CD14-positive monocyte (primary cell): ENCODE measurements at regions not wholly inside any gene's neighbourhood (a gene's known extent, or its start where the extent isn't known, plus 50 kb on each side); places are given as distances from the start of the nearest gene placed in this dataset.
A peak's percentile ranks its signal among the peaks of the same experiment; 100 is the strongest.

ENCODE experiments used
- DNase-seq, 3 donors: peaks; one replicate each; pipeline ENCODE4 v3.0.0-alpha.2; 2011 to 2022
- H2AFZ ChIP-seq: 2 replicates; pipeline ENCODE4 v1.6.0; 2012; ENCODE audit warnings: mild to moderate bottlenecking, low read depth, low read length, inconsistent platforms; ENCODE audit not compliant: insufficient read depth, poor library complexity, severe bottlenecking
- H3K27ac ChIP-seq, 2 donors: 1 replicate in 1 of 2; 2 replicates in 1 of 2; pipeline ENCODE4 v1.5.1; 2012 to 2013; ENCODE audit warnings: low read length in 2 of 2, control low read depth in 1 of 2, inconsistent platforms in 1 of 2, low read depth in 1 of 2, mild to moderate bottlenecking in 1 of 2
- H3K27me3 ChIP-seq, 2 donors: one replicate each; pipeline versions ENCODE4 v1.6.0 to v1.6.1; 2011 to 2013; ENCODE audit warnings: low read length in 2 of 2; ENCODE audit not compliant: control insufficient read depth in 2 of 2, insufficient read depth in 2 of 2
- H3K36me3 ChIP-seq, 2 donors: replicated peaks in 1 of 2; 1 replicate in 1 of 2; 2 replicates in 1 of 2; pipeline versions ENCODE4 v1.5.1 to v1.6.1; 2012 to 2013; ENCODE audit warnings: low read length in 2 of 2, control low read depth in 1 of 2, inconsistent platforms in 1 of 2, mild to moderate bottlenecking in 1 of 2; ENCODE audit not compliant: insufficient read depth in 2 of 2, control insufficient read depth in 1 of 2
- H3K4me1 ChIP-seq, 2 donors: 1 replicate in 1 of 2; 2 replicates in 1 of 2; pipeline versions ENCODE4 v1.5.1 to v1.6.1; 2012 to 2013; ENCODE audit warnings: low read length in 2 of 2, control low read depth in 1 of 2, inconsistent platforms in 1 of 2, mild to moderate bottlenecking in 1 of 2, moderate library complexity in 1 of 2; ENCODE audit not compliant: insufficient read depth in 2 of 2, control insufficient read depth in 1 of 2
- H3K4me2 ChIP-seq: replicated peaks from 2 replicates; pipeline ENCODE3; 2012; ENCODE audit warnings: low read length, moderate library complexity, mild to moderate bottlenecking; ENCODE audit not compliant: poor library complexity, severe bottlenecking; ENCODE audit errors: extremely low read depth
- H3K4me3 ChIP-seq, 3 experiments: fragments of 200-600 bp in 1 of 3; sonication (generic) in 1 of 3; replicated peaks in 1 of 3; 1 replicate in 2 of 3; 2 replicates in 1 of 3; pipeline ENCODE4 v1.5.1; 2011 to 2013; ENCODE audit warnings: low read length in 3 of 3, mild to moderate bottlenecking in 3 of 3, control low read depth in 2 of 3, low read depth in 2 of 3, inconsistent platforms in 1 of 3, moderate library complexity in 1 of 3
- H3K79me2 ChIP-seq: 2 replicates; pipeline ENCODE4 v1.6.0; 2012; ENCODE audit warnings: mild to moderate bottlenecking, control low read depth, inconsistent platforms, low read length, moderate library complexity; ENCODE audit not compliant: insufficient read depth
- H3K9ac ChIP-seq: 2 replicates; pipeline ENCODE4 v1.6.0; 2017; ENCODE audit warnings: low read length, mild to moderate bottlenecking; ENCODE audit not compliant: insufficient read depth, poor library complexity, severe bottlenecking
- H3K9me3 ChIP-seq, 2 donors: replicated peaks in 1 of 2; 1 replicate in 1 of 2; 2 replicates in 1 of 2; pipeline versions ENCODE4 v1.5.1 to v1.6.1; 2012 to 2013; ENCODE audit warnings: low read length in 2 of 2, control low read depth in 1 of 2; ENCODE audit not compliant: control insufficient read depth in 1 of 2, insufficient read depth in 1 of 2
- H4K20me1 ChIP-seq: 2 replicates; pipeline ENCODE4 v1.6.0; 2012; ENCODE audit warnings: mild to moderate bottlenecking, low read length, control low read depth, moderate library complexity; ENCODE audit not compliant: insufficient read depth
- H3K27ac Mint-ChIP-seq, 7 donors: one replicate each; pipeline ENCODE4 v1.8.0; 2020; ENCODE audit warnings: mild to moderate bottlenecking in 7 of 7, mixed read lengths in 7 of 7, moderate library complexity in 6 of 7, inconsistent platforms in 2 of 7
- H3K27me3 Mint-ChIP-seq, 3 donors: one replicate each; pipeline ENCODE4 v1.8.0; 2021 to 2022; ENCODE audit warnings: low read depth in 3 of 3, mild to moderate bottlenecking in 3 of 3, mixed read lengths in 3 of 3, moderate library complexity in 3 of 3, inconsistent platforms in 1 of 3
- H3K36me3 Mint-ChIP-seq, 2 donors: one replicate each; pipeline ENCODE4 v1.8.0; 2020; ENCODE audit warnings: mixed read lengths in 2 of 2, inconsistent platforms in 1 of 2, mild to moderate bottlenecking in 1 of 2
- H3K4me1 Mint-ChIP-seq: one replicate; pipeline ENCODE4 v1.8.0; 2020; ENCODE audit warnings: mild to moderate bottlenecking, mixed read lengths
- H3K4me3 Mint-ChIP-seq, 2 donors: one replicate each; pipeline ENCODE4 v1.8.0; 2020; ENCODE audit warnings: mild to moderate bottlenecking in 2 of 2, mixed read lengths in 2 of 2, moderate library complexity in 1 of 2
- H3K9me3 Mint-ChIP-seq, 7 donors: one replicate each; pipeline ENCODE4 v1.8.0; 2020 to 2022; ENCODE audit warnings: mixed read lengths in 7 of 7, mild to moderate bottlenecking in 6 of 7, moderate library complexity in 6 of 7, inconsistent platforms in 2 of 7
- WGBS: methylation state at CpG from one replicate; pipeline ENCODE4 v1.1.5; 2013; ENCODE audit warnings: missing lambda C conversion rate; ENCODE audit not compliant: insufficient coverage; 5-methylcytosine and 5-hydroxymethylcytosine counted together
- intact Hi-C, 2 donors: fragments of 100-400 bp; cut with micrococcal nuclease; formaldehyde crosslinking; loops; one replicate each; pipeline versions ENCODE4 v1.15.0 to v1.15.1; 2023
- TF ChIP-seq, protein P1 (sequence below): fragments of 200-600 bp; IDR thresholded peaks from one replicate; pipeline ENCODE4 v1.8.0; 2022; ENCODE audit warnings: antibody characterized with exemption, mild to moderate bottlenecking

DNA sequence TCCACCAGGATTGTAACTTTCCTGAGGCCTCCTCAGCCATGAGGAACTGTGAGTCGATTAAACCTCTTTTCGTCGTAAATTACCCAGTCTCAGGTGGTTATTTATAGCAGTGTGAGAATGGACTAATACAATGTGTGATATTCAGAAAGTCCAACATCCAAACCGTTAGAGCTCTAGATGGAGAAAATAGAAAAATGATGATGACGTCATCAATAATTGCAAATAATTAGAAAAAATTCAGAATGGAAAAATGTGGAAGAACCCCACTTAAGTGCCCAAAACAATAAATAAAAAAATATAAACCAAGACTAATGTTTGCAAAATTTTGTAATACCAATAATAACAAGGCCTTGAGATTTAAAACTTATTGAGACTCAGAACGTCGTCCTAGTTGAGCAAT is 103.0 kb upstream of the PLPPR5 start:
- Histone ChIP-seq H3K9me3 (peaks cover 0 to 6% of the 10 kb centered on the region in 2 donors), H3K4me3 (no peak overlapping the region), H3K27ac (no peak overlapping the region), H3K4me1 (no peaks in the 10 kb centered on the region), H3K79me2 (no peaks in the 10 kb centered on the region), H3K9ac (no peak overlapping the region), H3K27me3 (no peaks in the 10 kb centered on the region), H3K36me3 (no peaks in the 10 kb centered on the region), H4K20me1 (no peaks in the 10 kb centered on the region), H3K4me2 (no peak overlapping the region), H2AFZ (no peak overlapping the region)
- no peaks in the 10 kb centered on the region for H3K4me1 Mint-ChIP-seq
- DNase-seq = no peak
- no peak overlapping the region for H3K27ac Mint-ChIP-seq
- WGBS = no CpG with 5 or more reads among the region's 7 CpGs
- H3K27me3 Mint-ChIP-seq = peaks cover 0 to 1% (median 0%) of the 10 kb centered on the region in 3 donors
- no peak overlapping the region for H3K4me3 Mint-ChIP-seq
- TF ChIP-seq, protein P1, sequence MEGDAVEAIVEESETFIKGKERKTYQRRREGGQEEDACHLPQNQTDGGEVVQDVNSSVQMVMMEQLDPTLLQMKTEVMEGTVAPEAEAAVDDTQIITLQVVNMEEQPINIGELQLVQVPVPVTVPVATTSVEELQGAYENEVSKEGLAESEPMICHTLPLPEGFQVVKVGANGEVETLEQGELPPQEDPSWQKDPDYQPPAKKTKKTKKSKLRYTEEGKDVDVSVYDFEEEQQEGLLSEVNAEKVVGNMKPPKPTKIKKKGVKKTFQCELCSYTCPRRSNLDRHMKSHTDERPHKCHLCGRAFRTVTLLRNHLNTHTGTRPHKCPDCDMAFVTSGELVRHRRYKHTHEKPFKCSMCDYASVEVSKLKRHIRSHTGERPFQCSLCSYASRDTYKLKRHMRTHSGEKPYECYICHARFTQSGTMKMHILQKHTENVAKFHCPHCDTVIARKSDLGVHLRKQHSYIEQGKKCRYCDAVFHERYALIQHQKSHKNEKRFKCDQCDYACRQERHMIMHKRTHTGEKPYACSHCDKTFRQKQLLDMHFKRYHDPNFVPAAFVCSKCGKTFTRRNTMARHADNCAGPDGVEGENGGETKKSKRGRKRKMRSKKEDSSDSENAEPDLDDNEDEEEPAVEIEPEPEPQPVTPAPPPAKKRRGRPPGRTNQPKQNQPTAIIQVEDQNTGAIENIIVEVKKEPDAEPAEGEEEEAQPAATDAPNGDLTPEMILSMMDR = no peak
- H3K36me3 Mint-ChIP-seq = no peaks in the 10 kb centered on the region
- peaks cover 0 to 9% (median 0%) of the 10 kb centered on the region in 7 donors for H3K9me3 Mint-ChIP-seq
- intact Hi-C loops = no loop called here

DNA sequence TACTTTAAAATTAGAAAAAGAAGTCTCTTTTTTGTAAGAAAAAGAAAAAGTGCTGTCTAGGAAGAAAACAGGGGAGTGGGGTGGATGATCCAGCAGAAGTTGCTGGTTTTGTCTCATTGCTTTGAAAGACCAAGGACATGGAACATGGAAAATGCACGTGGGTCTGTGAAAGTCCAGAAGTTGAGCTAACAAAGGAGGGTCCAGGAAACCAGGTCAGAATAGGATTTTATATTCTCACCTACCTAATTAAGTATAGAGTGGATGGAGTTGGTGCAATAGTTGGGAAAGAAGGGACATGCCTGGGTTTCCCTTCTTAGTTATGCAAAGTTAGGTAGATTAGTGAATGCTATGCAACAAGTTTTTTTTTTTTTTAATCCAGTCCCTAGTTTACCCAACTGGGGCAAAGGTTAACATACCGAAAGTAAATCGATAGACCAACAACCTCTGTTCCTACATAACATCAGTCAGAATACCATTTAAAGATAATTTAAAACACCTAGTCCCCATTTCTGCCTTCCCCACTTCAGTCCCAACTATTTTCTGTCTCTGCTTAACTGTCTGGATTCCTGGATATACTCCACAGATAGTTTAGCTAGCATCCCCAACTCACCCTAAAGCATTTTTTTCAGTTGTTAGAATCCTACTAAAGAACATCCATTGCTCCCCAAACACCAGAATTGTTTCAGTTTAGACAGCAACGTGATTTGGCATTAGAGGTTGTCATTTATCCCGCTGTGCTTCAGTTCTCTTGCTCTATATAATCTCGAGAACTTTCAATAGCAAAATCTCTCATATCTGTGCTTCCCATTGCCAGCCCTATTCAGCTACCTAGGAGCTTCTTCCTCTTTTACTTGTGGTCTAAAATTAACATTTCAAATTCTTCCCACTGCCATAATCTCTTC is 105.7 kb upstream of the PLPPR5 start:
- Mint-ChIP-seq H3K4me3 (no peak overlapping the region), H3K4me1 (no peaks in the 10 kb centered on the region), H3K36me3 (no peaks in the 10 kb centered on the region), H3K27me3 (peaks cover 0 to 1% (median 0%) of the 10 kb centered on the region in 3 donors), H3K27ac (peak overlapping the region in 1 of 7 donors; percentile 11), H3K9me3 (peaks cover 0 to 10% (median 0%) of the 10 kb centered on the region in 7 donors)
- Histone ChIP-seq H3K79me2 (no peaks in the 10 kb centered on the region), H3K9me3 (peaks cover 0 to 2% of the 10 kb centered on the region in 2 donors), H3K4me3 (no peak overlapping the region), H3K36me3 (no peaks in the 10 kb centered on the region), H2AFZ (no peak overlapping the region), H3K4me2 (no peak overlapping the region), H3K27me3 (no peaks in the 10 kb centered on the region), H3K27ac (no peak overlapping the region), H3K9ac (no peak overlapping the region), H3K4me1 (no peaks in the 10 kb centered on the region), H4K20me1 (no peaks in the 10 kb centered on the region)
- whole genome bisulfite sequencing = 74% methylated on average over 4 of the region's 6 CpGs
- intact Hi-C loops = no loop called here
- no peak for DNase-seq
- TF ChIP-seq, protein P1 = no peak
